ENCODE measurements at regions not wholly inside any gene's neighbourhood (a gene's known extent, or its start where the extent isn't known, plus 50 kb on each side); places are given as distances from the start of the nearest gene placed in this dataset.

GRCh38 chr1:74953622-74954021 is 180.6 kb upstream of the LHX8 start:
- TF ChIP-seq GATA2 (IDR thresholded peaks at IDR 0.05; ENCODE audit: low read depth, low read length): no peak
- no peak for TF ChIP-seq GATA3 (IDR thresholded peaks at IDR 0.05; ENCODE audit: low read depth, low read length)

Data from SH-SY5Y (cell line).